KMS-11 (cell line): ENCODE measurements at regions not wholly inside any gene's neighbourhood (a gene's known extent, or its start where the extent isn't known, plus 50 kb on each side); places are given as distances from the start of the nearest gene placed in this dataset.

ENCODE experiments used
- H2AFZ ChIP-seq: fragments of 200-600 bp; sonication (generic); 2 replicates; pipeline ENCODE4 v1.6.1; 2016; ENCODE audit warnings: antibody characterized with exemption, mixed run types, low read depth
- H3K27ac ChIP-seq: fragments of 200-600 bp; sonication (generic); 2 replicates; pipeline ENCODE4 v1.6.1; 2016; ENCODE audit warnings: mild to moderate bottlenecking, mixed run types
- H3K27me3 ChIP-seq: fragments of 200-600 bp; sonication (generic); 2 replicates; pipeline ENCODE4 v1.6.1; 2017; ENCODE audit warnings: mild to moderate bottlenecking, low read depth, mixed run types, moderate library complexity; ENCODE audit not compliant: insufficient read depth
- H3K36me3 ChIP-seq: fragments of 200-600 bp; sonication (generic); 2 replicates; pipeline ENCODE4 v1.6.1; 2017; ENCODE audit warnings: mild to moderate bottlenecking, mixed run types; ENCODE audit not compliant: insufficient read depth
- H3K4me1 ChIP-seq: fragments of 200-600 bp; sonication (generic); 2 replicates; pipeline ENCODE4 v1.6.1; 2016; ENCODE audit warnings: mild to moderate bottlenecking, low read depth, mixed run types; ENCODE audit not compliant: poor library complexity, severe bottlenecking
- H3K4me2 ChIP-seq: fragments of 200-600 bp; sonication (generic); 2 replicates; pipeline ENCODE4 v1.7.0; 2016; ENCODE audit warnings: mild to moderate bottlenecking, mixed run types
- H3K4me3 ChIP-seq: fragments of 200-600 bp; sonication (generic); IDR thresholded peaks from 2 replicates; pipeline ENCODE4 v1.6.1; 2017; ENCODE audit warnings: low read depth, low read length, mixed read lengths; ENCODE audit not compliant: insufficient read depth
- H3K79me2 ChIP-seq: fragments of 200-600 bp; sonication (generic); 2 replicates; pipeline ENCODE4 v1.6.1; 2016; ENCODE audit warnings: low read depth, mixed run types; ENCODE audit not compliant: insufficient read depth
- H3K9ac ChIP-seq: fragments of 200-600 bp; sonication (generic); 2 replicates; pipeline ENCODE4 v1.6.1; 2016; ENCODE audit warnings: mild to moderate bottlenecking, mixed run types
- H4K20me1 ChIP-seq: fragments of 200-600 bp; sonication (generic); 2 replicates; pipeline ENCODE4 v1.6.1; 2016; ENCODE audit warnings: mild to moderate bottlenecking, mixed run types; ENCODE audit not compliant: insufficient read depth
- TF ChIP-seq, protein P1 (sequence below): fragments of 200-600 bp; sonication (generic); conservative IDR thresholded peaks from 2 replicates; pipeline ENCODE4 v1.6.1; 2017; ENCODE audit warnings: low read depth, mild to moderate bottlenecking, antibody characterized with exemption, low read length, moderate library complexity, mixed read lengths

DNA sequence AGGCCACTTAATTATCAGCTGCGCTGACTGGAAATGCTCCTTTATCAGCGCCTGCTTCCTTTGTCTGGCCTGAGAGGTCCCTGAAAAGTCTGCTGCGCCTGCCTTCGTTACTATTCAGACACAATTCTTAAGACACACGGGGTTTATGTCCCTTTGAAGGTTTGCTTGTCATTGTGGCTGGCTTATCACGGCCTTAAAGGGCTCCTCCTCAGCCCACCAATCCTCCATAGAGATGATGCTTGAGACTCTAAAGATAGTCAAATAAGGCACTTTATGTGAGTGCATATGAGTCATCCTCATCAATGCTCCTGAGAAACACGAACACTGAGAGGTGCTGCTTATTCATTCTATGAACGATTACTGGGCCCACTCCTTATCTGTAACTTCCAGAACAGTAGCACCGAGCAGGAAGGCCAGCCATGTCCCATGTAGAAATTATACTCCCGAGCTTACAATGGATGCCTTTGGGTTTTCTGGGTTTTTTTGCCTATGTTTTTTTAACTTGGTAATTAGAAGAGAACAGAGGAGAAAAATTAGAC lies 1268.2 kb upstream of the TMEM132C start:
- H3K4me3 ChIP-seq = no peak overlapping the region
- H3K4me1 ChIP-seq = no peaks in the 10 kb centered on the region
- no peak overlapping the region for H3K27ac ChIP-seq
- H2AFZ ChIP-seq = no peak overlapping the region
- TF ChIP-seq, protein P1, sequence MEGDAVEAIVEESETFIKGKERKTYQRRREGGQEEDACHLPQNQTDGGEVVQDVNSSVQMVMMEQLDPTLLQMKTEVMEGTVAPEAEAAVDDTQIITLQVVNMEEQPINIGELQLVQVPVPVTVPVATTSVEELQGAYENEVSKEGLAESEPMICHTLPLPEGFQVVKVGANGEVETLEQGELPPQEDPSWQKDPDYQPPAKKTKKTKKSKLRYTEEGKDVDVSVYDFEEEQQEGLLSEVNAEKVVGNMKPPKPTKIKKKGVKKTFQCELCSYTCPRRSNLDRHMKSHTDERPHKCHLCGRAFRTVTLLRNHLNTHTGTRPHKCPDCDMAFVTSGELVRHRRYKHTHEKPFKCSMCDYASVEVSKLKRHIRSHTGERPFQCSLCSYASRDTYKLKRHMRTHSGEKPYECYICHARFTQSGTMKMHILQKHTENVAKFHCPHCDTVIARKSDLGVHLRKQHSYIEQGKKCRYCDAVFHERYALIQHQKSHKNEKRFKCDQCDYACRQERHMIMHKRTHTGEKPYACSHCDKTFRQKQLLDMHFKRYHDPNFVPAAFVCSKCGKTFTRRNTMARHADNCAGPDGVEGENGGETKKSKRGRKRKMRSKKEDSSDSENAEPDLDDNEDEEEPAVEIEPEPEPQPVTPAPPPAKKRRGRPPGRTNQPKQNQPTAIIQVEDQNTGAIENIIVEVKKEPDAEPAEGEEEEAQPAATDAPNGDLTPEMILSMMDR = no peak
- H3K79me2 ChIP-seq = no peaks in the 10 kb centered on the region
- H3K9ac ChIP-seq = no peak overlapping the region
- H3K27me3 ChIP-seq = no peaks in the 10 kb centered on the region
- no peak overlapping the region for H3K4me2 ChIP-seq
- no peaks in the 10 kb centered on the region for H3K36me3 ChIP-seq
- no peaks in the 10 kb centered on the region for H4K20me1 ChIP-seq

- no peaks in the 10 kb centered on the region for H3K27me3 ChIP-seq
- no peak overlapping the region for H3K9ac ChIP-seq
- H3K4me1 ChIP-seq = no peaks in the 10 kb centered on the region
- H3K36me3 ChIP-seq = no peaks in the 10 kb centered on the region
- H3K4me2 ChIP-seq = no peak overlapping the region
- no peak overlapping the region for H3K4me3 ChIP-seq
- no peak overlapping the region for H3K27ac ChIP-seq
- no peak overlapping the region for H2AFZ ChIP-seq
- no peaks in the 10 kb centered on the region for H3K79me2 ChIP-seq
- no peaks in the 10 kb centered on the region for H4K20me1 ChIP-seq
- TF ChIP-seq, protein P1 = no peak
These were observed 1267.6 kb upstream of the TMEM132C start for GRCh38 chr12:126999352-126999751.

- Histone ChIP-seq H3K36me3 (no peaks in the 10 kb centered on the region), H3K27me3 (no peaks in the 10 kb centered on the region), H2AFZ (no peak overlapping the region), H4K20me1 (no peaks in the 10 kb centered on the region), H3K9ac (no peak overlapping the region), H3K27ac (no peak overlapping the region), H3K79me2 (no peaks in the 10 kb centered on the region), H3K4me2 (no peak overlapping the region), H3K4me3 (no peak overlapping the region), H3K4me1 (no peaks in the 10 kb centered on the region)
- TF ChIP-seq, protein P1 = no peak
These were observed 1261.6 kb upstream of the TMEM132C start for GRCh38 chr12:127005406-127005805.

GRCh38 chr12:127006972-127007371 lies 1260.0 kb upstream of the TMEM132C start:
- H3K4me2 ChIP-seq = no peak overlapping the region
- H3K4me1 ChIP-seq = no peaks in the 10 kb centered on the region
- TF ChIP-seq, protein P1 = no peak

More at GRCh38 chr12:127006972-127007371, 1260.0 kb upstream of the TMEM132C start:
- no peaks in the 10 kb centered on the region for H3K27me3 ChIP-seq
- H2AFZ ChIP-seq = no peak overlapping the region
- no peaks in the 10 kb centered on the region for H4K20me1 ChIP-seq
- no peak overlapping the region for H3K4me3 ChIP-seq
- H3K27ac ChIP-seq = no peak overlapping the region
- no peaks in the 10 kb centered on the region for H3K79me2 ChIP-seq
- H3K36me3 ChIP-seq = no peaks in the 10 kb centered on the region
- H3K9ac ChIP-seq = no peak overlapping the region
